Neural cell (in vitro differentiated cells): ENCODE measurements at regions not wholly inside any gene's neighbourhood (a gene's known extent, or its start where the extent isn't known, plus 50 kb on each side); places are given as distances from the start of the nearest gene placed in this dataset.

Experiments
- CTCF ChIP-seq: fragments of 450-650 bp; IDR thresholded peaks from 2 replicates; pipeline ENCODE4 v1.5.1; 2014; ENCODE audit warnings: antibody characterized with exemption, mild to moderate bottlenecking, moderate library complexity; ENCODE audit not compliant: poor library complexity, severe bottlenecking
- EZH2 ChIP-seq: fragments of 200-600, 300-800 bp; shearing (Covaris generic), sonication (generic); IDR thresholded peaks from 2 replicates; pipeline ENCODE4 v1.6.1; 2014; ENCODE audit warnings: antibody characterized with exemption, low read length, borderline replicate concordance, mild to moderate bottlenecking; ENCODE audit not compliant: insufficient read depth, poor library complexity, severe bottlenecking
- MXI1 ChIP-seq: fragments of 450-650 bp; conservative IDR thresholded peaks from 2 replicates; pipeline ENCODE4 v1.6.1; 2014; ENCODE audit warnings: antibody characterized with exemption, mild to moderate bottlenecking; ENCODE audit not compliant: poor library complexity, severe bottlenecking
- RAD21 ChIP-seq: fragments of 450-650 bp; conservative IDR thresholded peaks from 2 replicates; pipeline ENCODE4 v1.6.1; 2014; ENCODE audit warnings: antibody characterized with exemption, mild to moderate bottlenecking, moderate library complexity

DNA sequence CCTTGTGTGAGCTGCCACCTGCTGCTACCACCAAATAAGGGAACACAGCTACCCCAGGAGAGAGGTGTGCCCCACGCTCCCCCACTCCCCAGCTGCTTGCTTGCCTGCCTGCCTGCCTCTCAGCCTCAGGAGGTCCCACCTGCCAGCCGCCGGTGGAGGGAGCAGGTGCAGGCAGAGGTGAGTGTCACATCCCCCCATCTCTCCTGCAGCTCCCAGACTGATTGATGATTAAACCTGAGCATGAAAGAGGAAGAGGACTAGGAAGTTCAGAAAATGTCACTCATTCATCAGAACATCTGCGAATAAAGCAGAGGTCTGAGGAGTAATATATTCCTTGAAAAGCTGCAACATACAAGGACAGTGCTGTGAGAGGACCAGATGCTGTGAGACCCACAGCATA, 58.6 kb upstream of the HIVEP3 start:
- no peak for TF ChIP-seq CTCF
- TF ChIP-seq EZH2 = no peak
- TF ChIP-seq RAD21 = no peak
- TF ChIP-seq MXI1 = no peak
